ENCODE measurements at regions not wholly inside any gene's neighbourhood (a gene's known extent, or its start where the extent isn't known, plus 50 kb on each side); places are given as distances from the start of the nearest gene placed in this dataset.

DNA sequence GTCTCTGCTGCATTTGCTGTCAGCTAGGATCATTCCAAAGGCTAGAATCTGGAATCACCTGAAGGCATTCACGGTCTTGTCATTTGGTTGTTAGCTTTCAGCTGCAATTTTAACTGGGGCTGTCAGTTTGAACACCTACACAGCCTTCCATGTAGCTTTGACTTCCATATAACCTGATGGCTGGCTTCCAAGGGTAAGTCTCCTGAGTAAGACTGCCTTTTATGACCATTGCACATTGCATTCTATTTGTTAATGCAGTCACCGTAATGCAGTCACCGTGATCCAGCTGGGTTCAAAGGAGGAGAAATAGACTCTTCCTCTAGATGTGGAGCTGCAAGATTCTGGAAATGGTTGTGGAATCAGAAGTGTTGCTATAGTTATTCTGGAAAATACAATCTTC lies 1284.2 kb downstream of the ADGRL3 start:
- H3K36me3 ChIP-seq (ENCODE audit: control insufficient read depth, insufficient read depth, low read length, severe bottlenecking): no peaks in the 10 kb centered on the region

GRCh38 chr4:62482355-62482754 lies 1282.2 kb downstream of the ADGRL3 start:
- Histone ChIP-seq H3K27me3 (replicated peaks; ENCODE audit: control insufficient read depth, insufficient read depth, low read length) (no peaks in the 10 kb centered on the region), H3K4me3 (ENCODE audit: low read length) (no peak overlapping the region), H3K36me3 (ENCODE audit: control insufficient read depth, insufficient read depth, low read length, severe bottlenecking) (no peaks in the 10 kb centered on the region), H3K9me3 (ENCODE audit: control insufficient read depth, low read length) (no peaks in the 10 kb centered on the region), H3K9ac (ENCODE audit: low read length) (no peak overlapping the region), H3K4me1 (ENCODE audit: control insufficient read depth, insufficient read depth, low read length) (no peaks in the 10 kb centered on the region)
- DNase-seq (ENCODE audit: low read depth): no peak

More for the DNA sequence above, 1284.2 kb downstream of the ADGRL3 start:
- H3K4me3 ChIP-seq (ENCODE audit: low read length): no peak overlapping the region
- no peaks in the 10 kb centered on the region for H3K4me1 ChIP-seq (ENCODE audit: control insufficient read depth, insufficient read depth, low read length)
- no peak overlapping the region for H3K9ac ChIP-seq (ENCODE audit: low read length)
- no peaks in the 10 kb centered on the region for H3K9me3 ChIP-seq (ENCODE audit: control insufficient read depth, low read length)
- no peaks in the 10 kb centered on the region for H3K27me3 ChIP-seq (replicated peaks; ENCODE audit: control insufficient read depth, insufficient read depth, low read length)
- no peak for DNase-seq (ENCODE audit: low read depth)

- no peak for DNase-seq (ENCODE audit: low read depth)
- no peaks in the 10 kb centered on the region for H3K4me1 ChIP-seq (ENCODE audit: control insufficient read depth, insufficient read depth, low read length)
- H3K36me3 ChIP-seq (ENCODE audit: control insufficient read depth, insufficient read depth, low read length, severe bottlenecking): no peaks in the 10 kb centered on the region
- H3K27me3 ChIP-seq (replicated peaks; ENCODE audit: control insufficient read depth, insufficient read depth, low read length): no peaks in the 10 kb centered on the region
- no peak overlapping the region for H3K9ac ChIP-seq (ENCODE audit: low read length)
- H3K4me3 ChIP-seq (ENCODE audit: low read length): no peak overlapping the region
- no peaks in the 10 kb centered on the region for H3K9me3 ChIP-seq (ENCODE audit: control insufficient read depth, low read length)
These were observed 1275.5 kb downstream of the ADGRL3 start for GRCh38 chr4:62475596-62475995.

GRCh38 chr4:62474802-62475201 lies 1274.7 kb downstream of the ADGRL3 start:
- no peaks in the 10 kb centered on the region for H3K9me3 ChIP-seq (ENCODE audit: control insufficient read depth, low read length)

GRCh38 chr4:62471021-62471420 lies 1270.9 kb downstream of the ADGRL3 start:
- H3K4me3 ChIP-seq (ENCODE audit: low read length): no peak overlapping the region
- no peak overlapping the region for H3K9ac ChIP-seq (ENCODE audit: low read length)
- no peaks in the 10 kb centered on the region for H3K4me1 ChIP-seq (ENCODE audit: control insufficient read depth, insufficient read depth, low read length)
- H3K36me3 ChIP-seq (ENCODE audit: control insufficient read depth, insufficient read depth, low read length, severe bottlenecking): no peaks in the 10 kb centered on the region
- DNase-seq (ENCODE audit: low read depth): no peak
- no peaks in the 10 kb centered on the region for H3K27me3 ChIP-seq (replicated peaks; ENCODE audit: control insufficient read depth, insufficient read depth, low read length)
- no peaks in the 10 kb centered on the region for H3K9me3 ChIP-seq (ENCODE audit: control insufficient read depth, low read length)

More at GRCh38 chr4:62474802-62475201, 1274.7 kb downstream of the ADGRL3 start:
- no peak overlapping the region for H3K9ac ChIP-seq (ENCODE audit: low read length)
- no peaks in the 10 kb centered on the region for H3K36me3 ChIP-seq (ENCODE audit: control insufficient read depth, insufficient read depth, low read length, severe bottlenecking)
- DNase-seq (ENCODE audit: low read depth): no peak
- no peak overlapping the region for H3K4me3 ChIP-seq (ENCODE audit: low read length)
- H3K4me1 ChIP-seq (ENCODE audit: control insufficient read depth, insufficient read depth, low read length): no peaks in the 10 kb centered on the region
- H3K27me3 ChIP-seq (replicated peaks; ENCODE audit: control insufficient read depth, insufficient read depth, low read length): no peaks in the 10 kb centered on the region

- Histone ChIP-seq H3K4me3 (ENCODE audit: low read length) (no peak overlapping the region), H3K9me3 (ENCODE audit: control insufficient read depth, low read length) (no peaks in the 10 kb centered on the region), H3K36me3 (ENCODE audit: control insufficient read depth, insufficient read depth, low read length, severe bottlenecking) (no peaks in the 10 kb centered on the region), H3K4me1 (ENCODE audit: control insufficient read depth, insufficient read depth, low read length) (no peaks in the 10 kb centered on the region), H3K27me3 (replicated peaks; ENCODE audit: control insufficient read depth, insufficient read depth, low read length) (no peaks in the 10 kb centered on the region), H3K9ac (ENCODE audit: low read length) (no peak overlapping the region)
- DNase-seq (ENCODE audit: low read depth): no peak
These were observed 1270.4 kb downstream of the ADGRL3 start for GRCh38 chr4:62470421-62470983.

GRCh38 chr4:62470020-62470419 lies 1269.9 kb downstream of the ADGRL3 start:
- Histone ChIP-seq H3K4me1 (ENCODE audit: control insufficient read depth, insufficient read depth, low read length) (no peaks in the 10 kb centered on the region), H3K4me3 (ENCODE audit: low read length) (no peak overlapping the region), H3K36me3 (ENCODE audit: control insufficient read depth, insufficient read depth, low read length, severe bottlenecking) (no peaks in the 10 kb centered on the region), H3K9me3 (ENCODE audit: control insufficient read depth, low read length) (no peaks in the 10 kb centered on the region), H3K27me3 (replicated peaks; ENCODE audit: control insufficient read depth, insufficient read depth, low read length) (no peaks in the 10 kb centered on the region), H3K9ac (ENCODE audit: low read length) (no peak overlapping the region)
- DNase-seq (ENCODE audit: low read depth): no peak

GRCh38 chr4:62461961-62462360 lies 1261.8 kb downstream of the ADGRL3 start:
- H3K4me3 ChIP-seq (ENCODE audit: low read length): no peak overlapping the region
- no peaks in the 10 kb centered on the region for H3K9me3 ChIP-seq (ENCODE audit: control insufficient read depth, low read length)
- no peaks in the 10 kb centered on the region for H3K4me1 ChIP-seq (ENCODE audit: control insufficient read depth, insufficient read depth, low read length)
- no peak for DNase-seq (ENCODE audit: low read depth)
- no peaks in the 10 kb centered on the region for H3K36me3 ChIP-seq (ENCODE audit: control insufficient read depth, insufficient read depth, low read length, severe bottlenecking)
- no peak overlapping the region for H3K9ac ChIP-seq (ENCODE audit: low read length)
- H3K27me3 ChIP-seq (replicated peaks; ENCODE audit: control insufficient read depth, insufficient read depth, low read length): no peaks in the 10 kb centered on the region

DNA sequence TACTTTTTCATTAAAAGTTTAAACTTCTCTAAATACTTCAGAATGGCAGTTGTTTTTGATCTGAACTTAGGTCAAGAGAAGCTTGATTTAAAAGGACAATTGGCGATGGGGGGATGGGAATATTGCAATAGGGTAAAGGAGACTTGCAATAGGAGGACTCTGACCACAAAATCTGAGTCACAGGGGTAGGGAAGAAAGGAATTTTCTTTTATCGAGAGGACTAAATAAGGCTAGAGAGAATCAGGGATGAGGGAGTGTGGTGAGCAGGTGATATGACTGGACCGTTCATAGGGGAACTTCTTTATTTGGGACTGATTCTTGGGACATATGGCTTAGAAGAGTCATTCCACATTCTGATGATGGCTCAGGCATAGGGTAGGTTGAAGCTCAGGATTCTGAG lies 1260.2 kb downstream of the ADGRL3 start:
- Histone ChIP-seq H3K27me3 (replicated peaks; ENCODE audit: control insufficient read depth, insufficient read depth, low read length) (no peaks in the 10 kb centered on the region), H3K36me3 (ENCODE audit: control insufficient read depth, insufficient read depth, low read length, severe bottlenecking) (no peaks in the 10 kb centered on the region), H3K4me3 (ENCODE audit: low read length) (no peak overlapping the region), H3K9ac (ENCODE audit: low read length) (no peak overlapping the region), H3K4me1 (ENCODE audit: control insufficient read depth, insufficient read depth, low read length) (no peaks in the 10 kb centered on the region), H3K9me3 (ENCODE audit: control insufficient read depth, low read length) (no peaks in the 10 kb centered on the region)
- DNase-seq (ENCODE audit: low read depth): no peak

- no peaks in the 10 kb centered on the region for H3K27me3 ChIP-seq (replicated peaks; ENCODE audit: control insufficient read depth, insufficient read depth, low read length)
- H3K36me3 ChIP-seq (ENCODE audit: control insufficient read depth, insufficient read depth, low read length, severe bottlenecking): no peaks in the 10 kb centered on the region
- no peaks in the 10 kb centered on the region for H3K9me3 ChIP-seq (ENCODE audit: control insufficient read depth, low read length)
- no peak overlapping the region for H3K9ac ChIP-seq (ENCODE audit: low read length)
- H3K4me1 ChIP-seq (ENCODE audit: control insufficient read depth, insufficient read depth, low read length): no peaks in the 10 kb centered on the region
- no peak for DNase-seq (ENCODE audit: low read depth)
- no peak overlapping the region for H3K4me3 ChIP-seq (ENCODE audit: low read length)
These were observed 1257.2 kb downstream of the ADGRL3 start for GRCh38 chr4:62457356-62457755.

DNA sequence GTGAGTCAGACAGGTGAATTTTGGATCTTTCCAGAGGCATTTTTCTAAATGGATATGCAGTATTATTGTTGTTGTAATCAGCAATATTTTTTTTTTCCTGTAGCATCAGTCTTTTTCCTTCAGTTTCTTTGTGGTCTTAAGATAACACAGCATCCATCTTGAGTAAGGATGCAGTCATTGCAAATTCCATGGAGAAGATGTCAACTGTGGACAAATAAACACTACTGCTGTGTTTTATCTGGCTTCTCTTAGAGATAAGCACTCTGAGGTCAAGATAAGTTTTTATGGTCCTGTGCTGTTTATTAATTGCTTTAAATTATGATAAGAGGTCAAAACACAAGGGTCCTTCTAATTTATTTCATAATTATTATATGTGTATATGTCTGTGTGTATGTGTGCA lies 1255.7 kb downstream of the ADGRL3 start:
- no peak for DNase-seq (ENCODE audit: low read depth)
- Histone ChIP-seq H3K27me3 (replicated peaks; ENCODE audit: control insufficient read depth, insufficient read depth, low read length) (no peaks in the 10 kb centered on the region), H3K9me3 (ENCODE audit: control insufficient read depth, low read length) (no peaks in the 10 kb centered on the region), H3K4me1 (ENCODE audit: control insufficient read depth, insufficient read depth, low read length) (no peaks in the 10 kb centered on the region), H3K4me3 (ENCODE audit: low read length) (no peak overlapping the region), H3K36me3 (ENCODE audit: control insufficient read depth, insufficient read depth, low read length, severe bottlenecking) (no peaks in the 10 kb centered on the region), H3K9ac (ENCODE audit: low read length) (no peak overlapping the region)

GRCh38 chr4:62454535-62454934 lies 1254.4 kb downstream of the ADGRL3 start:
- no peak for DNase-seq (ENCODE audit: low read depth)
- H3K9ac ChIP-seq (ENCODE audit: low read length): no peak overlapping the region
- no peaks in the 10 kb centered on the region for H3K27me3 ChIP-seq (replicated peaks; ENCODE audit: control insufficient read depth, insufficient read depth, low read length)
- no peak overlapping the region for H3K4me3 ChIP-seq (ENCODE audit: low read length)
- H3K9me3 ChIP-seq (ENCODE audit: control insufficient read depth, low read length): no peaks in the 10 kb centered on the region
- no peaks in the 10 kb centered on the region for H3K4me1 ChIP-seq (ENCODE audit: control insufficient read depth, insufficient read depth, low read length)
- H3K36me3 ChIP-seq (ENCODE audit: control insufficient read depth, insufficient read depth, low read length, severe bottlenecking): no peaks in the 10 kb centered on the region

Data from adipocyte (in vitro differentiated cells).